Renal cortex interstitium (tissue), 11 donors: ENCODE measurements at regions not wholly inside any gene's neighbourhood (a gene's known extent, or its start where the extent isn't known, plus 50 kb on each side); places are given as distances from the start of the nearest gene placed in this dataset.

ENCODE experiments used
- DNase-seq, 11 donors: peaks; one replicate each; pipeline ENCODE4 v3.0.0-alpha.2; 2013; ENCODE audit warnings: low read depth in 9 of 11, low spot score in 4 of 11; ENCODE audit errors: extremely low read depth in 1 of 11

- DNase-seq: no peak
These were observed 267.8 kb downstream of the PMP22 start for GRCh38 chr17:14997290-14997689.

DNA sequence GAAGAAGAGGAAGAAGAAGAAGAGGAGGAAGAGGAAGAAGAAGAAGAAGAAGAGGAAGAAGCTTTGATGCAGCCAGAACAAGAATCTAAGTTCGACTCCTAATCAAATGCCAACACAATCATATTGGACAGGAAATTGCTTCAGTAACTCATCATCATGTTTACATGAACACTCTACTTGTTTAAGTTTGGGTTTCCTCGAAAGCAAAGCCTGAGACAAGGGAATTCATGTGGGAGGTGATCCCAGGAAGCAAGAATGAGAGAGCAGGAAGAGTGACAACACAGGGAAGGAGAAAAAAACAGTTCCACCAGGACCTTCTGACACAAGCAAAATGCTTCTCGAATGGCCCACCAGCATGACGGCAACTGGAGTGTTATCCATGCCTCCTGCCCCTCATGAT, 279.0 kb downstream of the PMP22 start:
- DNase-seq: no peak

DNA sequence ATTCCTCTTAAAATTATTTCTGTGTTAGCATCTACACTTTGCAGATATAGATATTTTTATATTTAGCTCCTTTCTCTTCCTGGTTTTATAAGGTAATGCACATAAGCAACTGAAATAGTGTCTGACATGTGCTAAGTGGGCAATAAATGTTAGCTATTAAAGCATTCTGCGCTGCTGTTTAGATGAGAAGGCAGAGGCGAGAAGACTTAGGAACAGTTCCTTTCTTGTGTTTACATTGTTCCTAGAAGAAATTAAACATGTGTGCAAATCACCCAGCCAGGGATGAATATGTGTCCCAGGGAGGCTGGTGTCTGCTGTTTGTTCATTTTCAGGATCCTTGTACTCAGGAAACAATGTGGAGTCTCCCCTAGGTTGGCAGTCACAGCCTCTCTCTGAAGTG, 292.3 kb downstream of the PMP22 start:
- DNase-seq: no peak

GRCh38 chr17:14971054-14971453, 294.1 kb downstream of the PMP22 start:
- no peak for DNase-seq

- peak in 6 of 11 donors; percentile 4 to 37 (median 11) for DNase-seq
These were observed 305.9 kb downstream of the PMP22 start for GRCh38 chr17:14959106-14959648.

DNA sequence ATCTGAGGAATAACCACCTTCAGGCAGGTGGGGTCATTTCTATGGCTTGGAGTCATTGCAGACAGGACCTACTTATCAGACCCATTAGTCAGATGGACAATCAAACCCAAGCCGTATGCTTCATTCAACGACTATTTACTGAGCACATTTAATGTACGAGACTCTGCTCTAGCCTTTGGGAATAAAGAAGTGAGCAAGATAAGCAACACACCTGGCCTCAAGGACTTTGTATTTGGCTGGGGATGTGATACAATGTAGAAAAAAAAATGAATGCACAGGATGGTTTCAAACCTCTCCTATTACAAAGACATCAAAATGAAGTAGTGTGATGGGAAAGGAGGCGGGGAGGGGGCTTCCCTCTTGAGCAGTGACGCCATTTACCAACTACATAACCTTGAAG, 311.7 kb downstream of the PMP22 start:
- no peak for DNase-seq

- DNase-seq: no peak
These were observed 314.4 kb downstream of the PMP22 start for GRCh38 chr17:14950686-14951085.

DNA sequence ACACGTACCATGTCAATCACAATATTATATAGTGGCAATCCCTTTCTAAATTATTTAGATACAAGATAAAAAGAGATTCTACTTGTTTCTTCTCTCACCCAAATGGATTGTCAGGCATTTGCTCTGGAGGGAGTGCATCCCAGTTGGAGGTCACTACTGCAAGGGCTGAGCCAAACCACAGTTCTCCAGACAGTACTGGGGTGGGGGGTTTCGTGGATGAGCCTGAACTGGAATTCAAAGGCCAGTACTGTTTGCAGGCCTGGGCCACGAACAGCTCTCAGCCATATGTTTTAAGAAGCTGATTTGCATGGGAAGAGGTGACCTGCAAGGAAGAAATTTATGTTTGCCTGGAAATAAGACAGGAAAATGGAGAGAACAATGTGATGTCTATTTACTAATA, 314.9 kb downstream of the PMP22 start:
- DNase-seq: no peak

DNA sequence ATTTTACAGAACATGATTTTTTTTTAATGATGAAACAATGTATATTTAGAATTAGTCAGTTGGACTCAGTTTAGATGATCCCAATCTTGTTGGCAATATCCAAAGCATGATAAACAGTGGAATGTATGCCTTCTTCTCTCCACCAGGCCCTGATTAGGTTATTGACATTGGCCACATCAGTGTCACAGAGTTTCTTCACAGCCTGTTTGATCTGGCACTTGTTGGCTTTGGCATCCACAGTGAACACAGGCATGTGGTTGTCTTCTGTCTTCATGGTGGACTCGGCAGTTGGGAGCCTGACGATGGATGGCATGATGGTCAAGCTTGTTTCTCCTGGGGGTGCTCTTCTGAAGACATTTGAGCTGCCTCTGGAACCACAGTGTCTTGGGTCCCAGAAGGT, 317.5 kb downstream of the PMP22 start:
- DNase-seq: no peak

DNA sequence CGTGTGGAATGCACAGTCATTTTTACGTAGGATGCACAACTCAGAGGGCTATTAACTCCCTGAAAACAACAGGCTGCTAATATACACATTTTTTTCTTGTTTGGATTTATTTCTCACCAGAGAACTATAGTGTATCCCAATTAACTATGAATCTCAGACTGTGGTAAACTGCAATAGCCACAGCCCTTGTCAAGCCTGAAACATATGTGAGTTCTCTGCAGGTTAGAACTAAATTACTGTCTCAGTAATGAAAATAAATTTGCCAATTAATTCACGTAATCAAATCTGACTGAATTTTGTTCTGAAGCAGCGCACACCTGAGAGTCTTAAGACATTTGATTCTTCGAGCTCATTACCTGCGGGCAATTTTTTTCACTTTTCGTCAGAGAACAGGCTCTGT, 318.6 kb downstream of the PMP22 start:
- no peak for DNase-seq

DNA sequence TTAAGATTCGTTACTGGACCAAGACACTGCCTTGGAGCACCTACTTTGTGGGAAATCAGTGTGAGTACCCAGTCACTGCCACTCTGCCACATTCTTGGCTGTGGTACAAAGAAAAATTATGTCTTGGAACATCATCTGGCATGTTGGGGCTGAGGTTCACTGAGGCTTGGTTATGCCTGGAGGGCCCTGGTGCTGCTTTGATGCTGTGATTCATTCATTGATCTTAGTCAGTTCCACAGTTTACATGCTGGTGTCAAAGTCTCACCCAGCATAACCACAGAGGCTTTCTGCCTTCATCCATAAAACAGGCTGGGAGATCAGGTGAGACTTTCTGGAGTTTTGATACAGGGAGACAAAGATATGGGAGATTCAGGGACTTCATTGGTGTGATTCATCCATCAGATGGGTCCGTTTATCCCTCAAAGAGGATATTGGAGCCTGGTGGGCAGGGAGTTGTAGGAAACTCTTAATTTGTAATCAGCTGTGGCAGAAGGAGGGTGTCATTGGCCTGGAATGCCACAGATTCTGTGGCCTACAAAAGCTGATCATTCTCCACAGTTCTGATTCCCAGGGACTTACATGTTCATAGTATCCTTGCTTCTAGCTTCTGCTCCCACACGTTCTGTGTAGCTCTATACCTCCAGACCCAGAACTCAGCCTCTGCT, 322.5 kb downstream of the PMP22 start:
- DNase-seq: no peak

DNA sequence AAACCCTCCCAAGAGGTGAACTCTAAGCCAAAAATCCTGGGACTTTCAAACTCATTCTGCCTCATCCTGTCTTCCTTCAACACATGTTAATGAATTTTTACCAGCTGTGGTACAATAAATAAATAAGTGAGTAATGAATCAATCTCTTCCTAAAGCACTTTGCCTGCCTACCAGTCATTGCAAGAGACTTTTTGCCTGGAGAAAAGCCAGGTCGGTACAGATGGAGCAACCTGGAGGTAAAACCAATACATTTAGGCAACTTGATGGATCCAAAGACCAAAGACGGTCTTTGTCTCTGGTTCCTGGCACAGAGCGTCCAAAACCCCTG, 324.2 kb downstream of the PMP22 start:
- DNase-seq: no peak

GRCh38 chr17:14940108-14940937, 324.8 kb downstream of the PMP22 start:
- no peak for DNase-seq

- no peak for DNase-seq
These were observed 329.2 kb downstream of the PMP22 start for GRCh38 chr17:14935845-14936485.

GRCh38 chr17:14935139-14935841, 329.8 kb downstream of the PMP22 start:
- no peak for DNase-seq

DNA sequence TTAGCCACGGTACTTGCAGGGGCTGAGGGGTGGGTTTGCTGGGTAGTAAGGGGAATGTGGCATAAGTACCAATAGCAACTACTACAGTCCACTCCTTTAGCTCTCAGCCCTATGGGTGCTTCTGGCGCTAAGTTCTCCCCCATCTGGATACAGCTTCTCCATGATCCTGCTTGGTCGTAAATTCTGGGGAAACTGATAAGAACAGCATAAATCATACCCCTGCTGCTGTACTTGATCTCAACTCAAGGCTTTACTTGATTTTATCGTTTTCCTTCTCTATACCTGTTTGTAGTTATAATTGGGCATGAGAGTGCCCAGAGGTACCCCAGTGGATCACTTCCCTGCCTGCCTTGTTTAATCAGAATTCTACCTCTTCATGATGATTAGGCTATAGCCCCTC, 331.4 kb downstream of the PMP22 start:
- DNase-seq: no peak

DNA sequence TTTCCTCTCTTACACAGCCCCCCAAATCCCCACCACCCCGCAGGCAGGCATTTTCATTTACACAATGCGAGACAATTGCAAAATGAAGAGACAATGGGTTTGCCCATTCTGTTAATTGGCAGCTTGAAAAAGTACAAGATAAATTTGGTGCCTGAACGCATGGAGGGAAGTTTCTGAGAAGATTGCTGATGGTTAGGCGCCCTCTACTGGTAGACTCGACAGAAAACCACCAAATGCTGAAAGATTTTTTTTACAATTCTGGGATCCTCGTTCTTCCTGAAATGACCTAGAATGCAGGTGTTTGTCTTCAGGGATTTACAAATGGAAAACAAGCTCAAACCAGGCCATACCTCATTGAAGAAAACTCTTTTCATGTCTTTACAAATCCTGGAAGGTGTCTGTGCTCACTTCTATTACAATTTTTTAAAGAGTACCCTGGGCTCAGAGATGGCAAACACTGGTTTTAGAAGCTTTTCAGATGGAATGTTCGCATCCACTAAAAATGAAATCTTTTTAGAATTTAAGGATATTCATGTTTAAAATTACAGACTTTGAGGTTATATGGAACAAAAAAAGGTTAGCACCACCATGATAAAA, 338.5 kb downstream of the PMP22 start:
- DNase-seq: peak; percentile 36 to 75 (median 63)

DNA sequence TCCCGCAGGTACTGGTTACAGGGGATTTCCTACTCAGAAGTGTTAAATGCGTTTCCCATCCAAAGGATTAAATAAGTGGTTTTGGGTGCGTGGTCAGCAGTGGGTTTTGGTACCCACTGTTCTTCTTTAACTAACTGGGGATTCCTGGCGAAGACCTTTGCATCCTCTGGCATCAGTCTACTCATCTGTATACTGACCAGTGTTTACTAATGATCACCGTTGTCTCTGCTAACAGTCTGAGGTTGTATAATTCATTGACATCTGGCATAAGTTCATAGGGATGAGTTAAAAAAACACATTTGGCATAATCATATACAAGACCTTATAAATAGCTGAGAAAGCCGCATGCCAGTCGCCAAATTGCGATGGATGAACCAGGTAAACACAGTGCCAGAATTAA, 339.1 kb downstream of the PMP22 start:
- no peak for DNase-seq

- no peak for DNase-seq
These were observed 339.6 kb downstream of the PMP22 start for GRCh38 chr17:14925498-14925897.
